Loucy (cell line): ENCODE measurements at regions not wholly inside any gene's neighbourhood (a gene's known extent, or its start where the extent isn't known, plus 50 kb on each side); places are given as distances from the start of the nearest gene placed in this dataset.

Experiments
- H2AFZ ChIP-seq: fragments of 200-600 bp; sonication (generic); 2 replicates; pipeline ENCODE4 v1.6.0; 2016; ENCODE audit warnings: antibody characterized with exemption, mild to moderate bottlenecking, low read length, moderate library complexity
- H3F3A ChIP-seq: fragments of 200-600 bp; 2 replicates; pipeline ENCODE4 v1.6.0; 2016; ENCODE audit warnings: antibody characterized with exemption, low read depth, mild to moderate bottlenecking
- H3K27me3 ChIP-seq: fragments of 200-600 bp; sonication (generic); 2 replicates; pipeline ENCODE4 v1.6.1; 2014; ENCODE audit warnings: low read length, mild to moderate bottlenecking; ENCODE audit not compliant: insufficient read depth, poor library complexity, severe bottlenecking
- H3K36me3 ChIP-seq: fragments of 200-600 bp; sonication (generic); 2 replicates; pipeline ENCODE4 v1.6.1; 2016; ENCODE audit warnings: low read length; ENCODE audit not compliant: insufficient read depth
- H3K4me1 ChIP-seq: fragments of 200-600 bp; sonication (generic); 2 replicates; pipeline ENCODE4 v1.5.1; 2014; ENCODE audit warnings: low read length, mild to moderate bottlenecking; ENCODE audit not compliant: insufficient read depth, poor library complexity, severe bottlenecking
- H3K4me2 ChIP-seq: fragments of 200-600 bp; sonication (generic); 2 replicates; pipeline ENCODE4 v1.6.0; 2014; ENCODE audit warnings: antibody characterized with exemption, low read length, low read depth, mild to moderate bottlenecking; ENCODE audit not compliant: poor library complexity, severe bottlenecking
- H3K4me3 ChIP-seq: fragments of 200-600 bp; sonication (generic); 2 replicates; pipeline ENCODE4 v1.5.1; 2014; ENCODE audit warnings: low read length, mild to moderate bottlenecking, mixed read lengths; ENCODE audit not compliant: poor library complexity, severe bottlenecking
- H3K79me2 ChIP-seq: fragments of 200-600 bp; sonication (generic); 2 replicates; pipeline ENCODE4 v1.6.1; 2014; ENCODE audit warnings: low read length; ENCODE audit not compliant: insufficient read depth
- H3K9ac ChIP-seq: fragments of 200-600 bp; sonication (generic); 2 replicates; pipeline ENCODE4 v1.6.0; 2014; ENCODE audit warnings: mild to moderate bottlenecking, low read depth, low read length, moderate library complexity; ENCODE audit not compliant: poor library complexity, severe bottlenecking
- H3K9me2 ChIP-seq: fragments of 200-600 bp; sonication (generic); replicated peaks from 2 replicates; pipeline ENCODE4 v1.6.1; 2016; ENCODE audit warnings: low read depth, low read length, mixed read lengths
- H3K9me3 ChIP-seq: fragments of 200-600 bp; sonication (generic); 2 replicates; pipeline ENCODE4 v1.6.1; 2014; ENCODE audit warnings: mild to moderate bottlenecking, antibody characterized with exemption, low read length, low read depth; ENCODE audit not compliant: insufficient read depth
- H4K20me1 ChIP-seq: fragments of 200-600 bp; sonication (generic); 2 replicates; pipeline ENCODE4 v1.6.0; 2014; ENCODE audit warnings: antibody characterized with exemption, low read length, mild to moderate bottlenecking; ENCODE audit not compliant: insufficient read depth, poor library complexity, severe bottlenecking
- CTCF ChIP-seq: fragments of 200-600 bp; sonication (generic); conservative IDR thresholded peaks from 2 replicates; pipeline ENCODE4 v1.5.1; 2014; ENCODE audit warnings: mild to moderate bottlenecking, antibody characterized with exemption, low read length
- EZH2phosphoT487 ChIP-seq: fragments of 200-600 bp; IDR thresholded peaks from 2 replicates; pipeline ENCODE4 v1.6.1; 2018; ENCODE audit warnings: antibody characterized with exemption, mild to moderate bottlenecking, moderate library complexity, borderline replicate concordance

- Histone ChIP-seq H3K4me1 (no peaks in the 10 kb centered on the region), H4K20me1 (no peaks in the 10 kb centered on the region), H3K79me2 (no peaks in the 10 kb centered on the region), H3K9me3 (no peaks in the 10 kb centered on the region), H2AFZ (no peak overlapping the region), H3F3A (no peaks in the 10 kb centered on the region), H3K27me3 (no peaks in the 10 kb centered on the region), H3K9ac (no peak overlapping the region), H3K9me2 (no peaks in the 10 kb centered on the region), H3K4me3 (no peak overlapping the region), H3K36me3 (no peaks in the 10 kb centered on the region), H3K4me2 (no peak overlapping the region)
- TF ChIP-seq EZH2phosphoT487 (no peak), CTCF (no peak)
Measured at GRCh38 chr18:64713284-64713683, 564.4 kb upstream of the LINC00305 start.

- no peaks in the 10 kb centered on the region for H3K79me2 ChIP-seq
- H3K4me2 ChIP-seq: no peak overlapping the region
- TF ChIP-seq EZH2phosphoT487 (no peak), CTCF (no peak)
- H4K20me1 ChIP-seq: no peaks in the 10 kb centered on the region
- H3K36me3 ChIP-seq: no peaks in the 10 kb centered on the region
- H3F3A ChIP-seq: no peaks in the 10 kb centered on the region
- H3K4me3 ChIP-seq: no peak overlapping the region
- H3K4me1 ChIP-seq: no peaks in the 10 kb centered on the region
- H2AFZ ChIP-seq: no peak overlapping the region
- H3K9me2 ChIP-seq: no peaks in the 10 kb centered on the region
- no peak overlapping the region for H3K9ac ChIP-seq
- no peaks in the 10 kb centered on the region for H3K27me3 ChIP-seq
- no peaks in the 10 kb centered on the region for H3K9me3 ChIP-seq
Measured at GRCh38 chr18:64712035-64712434, 563.1 kb upstream of the LINC00305 start.

- no peak overlapping the region for H3K9ac ChIP-seq
- no peaks in the 10 kb centered on the region for H3F3A ChIP-seq
- no peaks in the 10 kb centered on the region for H3K27me3 ChIP-seq
- H3K79me2 ChIP-seq: no peaks in the 10 kb centered on the region
- H3K36me3 ChIP-seq: no peaks in the 10 kb centered on the region
- no peak overlapping the region for H3K4me3 ChIP-seq
- TF ChIP-seq EZH2phosphoT487: no peak
- no peaks in the 10 kb centered on the region for H3K9me3 ChIP-seq
- no peaks in the 10 kb centered on the region for H3K9me2 ChIP-seq
- H4K20me1 ChIP-seq: no peaks in the 10 kb centered on the region
- H2AFZ ChIP-seq: no peak overlapping the region
- no peak overlapping the region for H3K4me2 ChIP-seq
- H3K4me1 ChIP-seq: no peaks in the 10 kb centered on the region
Measured at GRCh38 chr18:64710105-64710861, 561.4 kb upstream of the LINC00305 start.

- Histone ChIP-seq H3K4me1 (no peaks in the 10 kb centered on the region), H3K36me3 (no peaks in the 10 kb centered on the region), H3K79me2 (no peaks in the 10 kb centered on the region), H3K27me3 (no peaks in the 10 kb centered on the region), H3K9me2 (no peaks in the 10 kb centered on the region), H3K4me3 (no peak overlapping the region), H4K20me1 (no peaks in the 10 kb centered on the region), H3F3A (no peaks in the 10 kb centered on the region), H3K9me3 (no peaks in the 10 kb centered on the region), H2AFZ (no peak overlapping the region), H3K9ac (no peak overlapping the region), H3K4me2 (no peak overlapping the region)
- TF ChIP-seq CTCF (no peak), EZH2phosphoT487 (no peak)
Measured at GRCh38 chr18:64707052-64707451, 558.2 kb upstream of the LINC00305 start.
